Bronchial epithelial cell (primary cell): ENCODE measurements at regions not wholly inside any gene's neighbourhood (a gene's known extent, or its start where the extent isn't known, plus 50 kb on each side); places are given as distances from the start of the nearest gene placed in this dataset.
A peak's percentile ranks its signal among the peaks of the same experiment; 100 is the strongest.

ENCODE experiments used
- DNase-seq: peaks from one replicate; pipeline ENCODE4 v3.0.0-alpha.2; 2010; ENCODE audit warnings: low read depth
- FAIRE-seq: peaks from 2 replicates; lab custom pipeline; 2011; peaks lifted over from hg19 to GRCh38; lab: Jason Lieb, UNC
- H3K27me3 ChIP-seq: 2 replicates; pipeline ENCODE4 v1.5.1; 2011; ENCODE audit warnings: low read length; ENCODE audit not compliant: control insufficient read depth, insufficient read depth
- H3K36me3 ChIP-seq: 2 replicates; pipeline ENCODE4 v1.5.1; 2011; ENCODE audit warnings: low read length; ENCODE audit not compliant: control insufficient read depth, insufficient read depth
- H3K4me3 ChIP-seq: 2 replicates; pipeline ENCODE4 v1.5.1; 2011; ENCODE audit warnings: mild to moderate bottlenecking, low read depth, low read length, control low read depth
- TF ChIP-seq, protein P1 (sequence below): IDR thresholded peaks from 2 replicates; pipeline ENCODE4 v1.5.1; 2011; ENCODE audit warnings: mild to moderate bottlenecking, moderate library complexity, low read length, control low read depth, inconsistent platforms; ENCODE audit not compliant: insufficient read depth, severe bottlenecking

DNA sequence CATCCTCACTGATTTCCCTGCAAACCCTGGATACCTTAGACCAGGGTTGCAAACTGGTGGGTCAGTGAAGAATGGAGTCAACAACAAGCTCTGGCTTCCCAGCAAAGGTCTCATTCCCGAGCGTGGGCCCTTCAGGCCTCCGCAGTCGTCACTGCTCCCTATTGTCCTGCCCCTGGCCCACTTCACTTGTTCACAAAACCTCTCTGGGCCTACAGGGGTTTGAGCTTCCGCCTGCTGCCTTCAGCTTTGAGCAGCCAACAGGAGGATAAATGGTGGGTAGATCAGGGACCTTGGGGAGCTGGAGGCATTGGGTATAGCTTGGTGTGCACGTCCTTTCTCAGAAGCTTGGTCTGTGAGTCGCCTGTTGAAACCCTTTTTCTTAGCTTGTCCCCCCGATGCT, 148.8 kb downstream of the KATNIP start:
- TF ChIP-seq, protein P1, sequence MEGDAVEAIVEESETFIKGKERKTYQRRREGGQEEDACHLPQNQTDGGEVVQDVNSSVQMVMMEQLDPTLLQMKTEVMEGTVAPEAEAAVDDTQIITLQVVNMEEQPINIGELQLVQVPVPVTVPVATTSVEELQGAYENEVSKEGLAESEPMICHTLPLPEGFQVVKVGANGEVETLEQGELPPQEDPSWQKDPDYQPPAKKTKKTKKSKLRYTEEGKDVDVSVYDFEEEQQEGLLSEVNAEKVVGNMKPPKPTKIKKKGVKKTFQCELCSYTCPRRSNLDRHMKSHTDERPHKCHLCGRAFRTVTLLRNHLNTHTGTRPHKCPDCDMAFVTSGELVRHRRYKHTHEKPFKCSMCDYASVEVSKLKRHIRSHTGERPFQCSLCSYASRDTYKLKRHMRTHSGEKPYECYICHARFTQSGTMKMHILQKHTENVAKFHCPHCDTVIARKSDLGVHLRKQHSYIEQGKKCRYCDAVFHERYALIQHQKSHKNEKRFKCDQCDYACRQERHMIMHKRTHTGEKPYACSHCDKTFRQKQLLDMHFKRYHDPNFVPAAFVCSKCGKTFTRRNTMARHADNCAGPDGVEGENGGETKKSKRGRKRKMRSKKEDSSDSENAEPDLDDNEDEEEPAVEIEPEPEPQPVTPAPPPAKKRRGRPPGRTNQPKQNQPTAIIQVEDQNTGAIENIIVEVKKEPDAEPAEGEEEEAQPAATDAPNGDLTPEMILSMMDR, result no peak
- FAIRE-seq (no peak), DNase-seq (no peak)
- Histone ChIP-seq H3K27me3 (no peaks in the 10 kb centered on the region), H3K36me3 (peaks cover 3% of the 10 kb centered on the region), H3K4me3 (no peak overlapping the region)

DNA sequence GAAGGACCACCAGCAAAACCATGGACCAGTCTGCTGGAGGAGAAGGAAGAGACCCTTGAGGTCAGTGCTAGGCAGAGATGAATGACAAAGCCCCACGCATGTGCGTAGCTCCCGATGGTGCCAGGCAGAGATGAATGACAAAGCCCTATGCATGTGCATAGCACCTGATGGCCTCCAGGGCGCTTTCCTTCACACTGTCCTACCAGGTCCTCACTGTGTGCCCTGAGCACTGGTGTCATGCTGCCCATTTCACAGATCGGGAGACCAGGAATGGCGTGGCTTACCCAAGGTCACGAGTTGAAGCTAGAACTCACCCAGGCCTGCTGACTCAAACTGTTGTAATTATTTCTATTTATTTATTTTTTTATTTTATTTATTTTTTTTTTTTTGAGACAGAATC, 149.6 kb downstream of the KATNIP start:
- Histone ChIP-seq H3K27me3 (no peaks in the 10 kb centered on the region), H3K36me3 (peaks cover 3% of the 10 kb centered on the region), H3K4me3 (no peak overlapping the region)
- FAIRE-seq (no peak), DNase-seq (no peak)
- TF ChIP-seq, protein P1, result no peak

DNA sequence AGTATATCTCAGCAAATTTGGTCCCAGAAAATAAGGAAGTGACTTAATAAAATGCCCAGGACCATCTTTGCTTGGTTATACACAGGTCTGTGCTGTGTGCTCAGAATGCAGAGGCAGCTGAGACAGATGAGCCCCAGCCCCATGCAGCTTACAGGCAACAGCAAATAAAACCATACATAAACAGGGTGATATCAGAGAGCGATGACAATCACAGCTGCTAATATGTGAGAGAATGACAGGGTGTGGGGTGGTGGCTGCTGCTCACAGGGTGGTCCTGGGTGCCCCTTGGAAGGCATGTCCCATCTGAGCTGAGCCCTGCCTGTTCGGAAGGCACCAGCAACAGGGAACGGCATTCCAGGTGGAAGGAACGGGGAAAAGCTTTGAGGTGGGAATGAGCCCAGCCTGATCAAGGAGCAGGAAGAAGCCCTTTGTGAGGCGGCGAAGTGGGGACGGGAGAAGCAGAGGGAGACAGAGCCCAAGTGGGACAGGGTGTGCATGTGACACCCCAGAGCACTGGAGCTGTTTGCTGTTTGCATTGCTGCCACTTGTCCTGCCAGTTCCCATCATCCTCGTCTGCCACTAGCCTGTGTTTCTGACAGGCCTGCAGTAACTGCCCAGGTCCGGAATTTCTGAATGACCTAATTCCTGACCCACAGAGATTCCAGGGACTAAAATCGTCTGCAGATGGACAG, 150.5 kb downstream of the KATNIP start:
- H3K4me3 ChIP-seq, result no peak overlapping the region
- TF ChIP-seq, protein P1, result no peak
- FAIRE-seq (no peak), DNase-seq (no peak)
- peaks cover 3% of the 10 kb centered on the region for H3K36me3 ChIP-seq
- H3K27me3 ChIP-seq, result no peaks in the 10 kb centered on the region

DNA sequence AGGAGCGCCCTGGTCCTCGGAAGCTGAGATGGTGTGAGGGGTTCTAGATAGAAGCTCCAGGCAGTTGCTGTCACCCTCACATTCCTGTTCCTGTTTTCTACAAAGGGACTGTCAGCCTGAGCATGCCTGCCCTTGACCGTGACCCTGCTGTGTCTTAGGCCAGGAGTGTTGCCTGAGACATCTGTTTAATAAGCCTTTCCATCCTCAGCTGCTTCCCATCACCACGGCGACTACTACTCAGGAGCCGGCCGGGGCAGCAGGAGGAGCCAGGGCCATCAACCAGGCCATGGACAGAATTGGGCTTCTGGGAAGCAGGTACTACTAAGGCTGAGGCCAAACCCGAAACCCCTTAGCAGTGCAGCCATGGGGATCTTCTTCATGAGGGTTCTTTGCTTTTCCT, 151.4 kb downstream of the KATNIP start:
- H3K27me3 ChIP-seq, result no peaks in the 10 kb centered on the region
- peaks cover 3% of the 10 kb centered on the region for H3K36me3 ChIP-seq
- TF ChIP-seq, protein P1, result no peak
- DNase-seq, result no peak
- FAIRE-seq, result no peak
- H3K4me3 ChIP-seq, result no peak overlapping the region

DNA sequence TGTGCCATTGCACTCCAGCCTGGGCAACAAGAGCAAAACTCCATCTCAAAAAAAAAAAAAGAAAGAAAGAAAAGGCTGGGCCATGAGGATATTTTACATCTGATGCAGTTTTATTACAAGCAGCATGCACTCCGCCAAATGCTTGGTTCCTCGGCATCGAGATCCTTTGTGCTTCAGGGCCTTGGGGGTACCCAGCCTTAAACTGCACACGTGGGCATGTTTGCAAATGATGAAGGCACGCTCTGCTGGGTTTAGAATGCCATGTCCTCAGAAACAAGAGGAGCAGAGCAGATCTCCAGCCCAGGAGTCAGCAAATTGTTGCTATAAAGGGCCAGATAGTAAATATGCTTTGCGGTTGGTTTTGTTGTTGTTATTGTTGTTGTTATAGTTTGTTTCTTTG, 153.2 kb downstream of the KATNIP start:
- Histone ChIP-seq H3K36me3 (peaks cover 3% of the 10 kb centered on the region), H3K4me3 (no peak overlapping the region), H3K27me3 (no peaks in the 10 kb centered on the region)
- FAIRE-seq (no peak), DNase-seq (no peak)
- TF ChIP-seq, protein P1, result no peak

DNA sequence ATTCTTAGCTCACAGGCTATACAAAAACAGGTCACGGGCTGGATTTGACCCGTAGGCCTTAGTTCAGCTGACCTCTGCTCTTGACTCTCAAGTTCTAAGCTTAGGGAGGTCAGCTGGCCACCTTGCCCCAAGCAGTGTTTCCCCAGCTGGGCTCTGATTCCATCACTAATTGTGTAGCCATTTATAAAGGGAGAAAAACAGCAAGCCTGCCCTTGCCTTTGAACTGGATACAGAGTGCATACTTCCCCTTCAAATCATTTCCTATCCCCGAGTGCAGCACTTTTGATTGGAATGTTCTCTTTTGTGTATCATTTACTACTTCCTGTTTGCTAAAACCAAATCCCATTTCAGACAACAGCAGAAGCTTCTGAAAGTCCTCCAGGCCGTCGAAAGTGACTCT, 153.6 kb downstream of the KATNIP start:
- H3K36me3 ChIP-seq, result peaks cover 2% of the 10 kb centered on the region
- no peak overlapping the region for H3K4me3 ChIP-seq
- FAIRE-seq (no peak), DNase-seq (peak; percentile 10)
- TF ChIP-seq, protein P1, result no peak
- H3K27me3 ChIP-seq, result no peaks in the 10 kb centered on the region
